IMR-90 (cell line): ENCODE measurements at regions not wholly inside any gene's neighbourhood (a gene's known extent, or its start where the extent isn't known, plus 50 kb on each side); places are given as distances from the start of the nearest gene placed in this dataset.

ENCODE experiments used
- ATAC-seq: fragments of 200-7000 bp; cut with Tn5 transposase; 2 replicates; pipeline ENCODE4 v1.9.1; 2020; ENCODE audit warnings: low read depth, mild to moderate bottlenecking, moderate library complexity
- BruUV-seq: library from RNA; stranded (reverse); fragments of 400-500 nt; replicated peaks from 2 replicates; lab custom pipeline; 2021; lab: Mats Ljungman, UMichigan
- CTCF ChIA-PET: fragments of 300-600 bp; formaldehyde crosslinking; extraction: SDS; loops from one replicate; lab custom pipeline; 2021; ENCODE audit warnings: antibody characterized with exemption; lab: Yijun Ruan, JAX
- POLR2A ChIA-PET: fragments of 300-600 bp; sonication (Branson Sonifier 250); formaldehyde crosslinking; loops from one replicate; lab custom pipeline; 2022; ENCODE audit warnings: antibody characterized with exemption; ENCODE audit not compliant: unreplicated experiment; lab: Charles Lee
- DNase-seq: peaks from one replicate; pipeline ENCODE4 v3.0.0; 2013
- H2AFZ ChIP-seq: replicated peaks from 2 replicates; pipeline ENCODE3; 2013; ENCODE audit warnings: low read length, mild to moderate bottlenecking; ENCODE audit not compliant: poor library complexity
- H2AK5ac ChIP-seq: 2 replicates; pipeline ENCODE4 v1.6.1; 2013; ENCODE audit warnings: low read depth, low read length, inconsistent platforms
- H2AK9ac ChIP-seq: replicated peaks from 2 replicates; pipeline ENCODE3; 2013; ENCODE audit warnings: mild to moderate bottlenecking, low read depth, low read length, moderate library complexity; ENCODE audit not compliant: poor library complexity
- H2BK120ac ChIP-seq: 2 replicates; pipeline ENCODE4 v1.6.1; 2013; ENCODE audit warnings: low read depth, low read length, inconsistent platforms
- H2BK15ac ChIP-seq: 3 replicates; pipeline ENCODE4 v1.6.1; 2013; ENCODE audit warnings: low read depth, low read length, inconsistent platforms
- H2BK20ac ChIP-seq: 2 replicates; pipeline ENCODE4 v1.6.1; 2013; ENCODE audit warnings: low read depth, mild to moderate bottlenecking, inconsistent platforms, low read length, moderate library complexity
- H2BK5ac ChIP-seq: 2 replicates; pipeline ENCODE4 v1.6.1; 2013; ENCODE audit warnings: mild to moderate bottlenecking, low read depth, low read length, inconsistent platforms; ENCODE audit not compliant: poor library complexity, severe bottlenecking
- H3K14ac ChIP-seq: replicated peaks from 2 replicates; pipeline ENCODE4 v1.6.1; 2013; ENCODE audit warnings: low read depth, low read length, inconsistent platforms
- H3K18ac ChIP-seq: 2 replicates; pipeline ENCODE4 v1.6.1; 2013; ENCODE audit warnings: low read depth, low read length, control low read depth
- H3K23ac ChIP-seq: 2 replicates; pipeline ENCODE4 v1.6.1; 2013; ENCODE audit warnings: low read depth, low read length, inconsistent platforms
- H3K27ac ChIP-seq: 2 replicates; pipeline ENCODE4 v1.5.1; 2013; ENCODE audit warnings: mild to moderate bottlenecking, control low read depth, low read length; ENCODE audit not compliant: insufficient read depth
- H3K27me3 ChIP-seq: 2 replicates; pipeline ENCODE4 v1.6.1; 2013; ENCODE audit warnings: low read length; ENCODE audit not compliant: control insufficient read depth, insufficient read depth
- H3K36me3 ChIP-seq: 2 replicates; pipeline ENCODE4 v1.6.1; 2013; ENCODE audit warnings: low read length, mixed read lengths; ENCODE audit not compliant: control insufficient read depth, insufficient read depth
- H3K4ac ChIP-seq: 2 replicates; pipeline ENCODE4 v1.6.1; 2013; ENCODE audit warnings: low read depth, low read length, inconsistent platforms
- H3K4me1 ChIP-seq: 2 replicates; pipeline ENCODE4 v1.6.1; 2013; ENCODE audit warnings: low read length, mixed read lengths; ENCODE audit not compliant: control insufficient read depth, insufficient read depth
- H3K4me2 ChIP-seq: 2 replicates; pipeline ENCODE4 v1.6.1; 2013; ENCODE audit warnings: low read depth, mild to moderate bottlenecking, control low read depth, low read length, moderate library complexity
- H3K4me3 ChIP-seq: 2 replicates; pipeline ENCODE4 v1.5.1; 2013; ENCODE audit warnings: low read depth, mild to moderate bottlenecking, control low read depth, low read length, moderate library complexity; ENCODE audit not compliant: insufficient read depth
- H3K56ac ChIP-seq: 2 replicates; pipeline ENCODE4 v1.6.1; 2013; ENCODE audit warnings: low read length, inconsistent platforms; ENCODE audit not compliant: insufficient read depth; ENCODE audit errors: extremely low read depth
- H3K79me1 ChIP-seq, 2 experiments: 2 replicates each; pipeline ENCODE4 v1.6.1; 2013; ENCODE audit warnings: low read length in 2 of 2, inconsistent platforms in 1 of 2, low read depth in 1 of 2
- H3K9ac ChIP-seq: 2 replicates; pipeline ENCODE4 v1.6.1; 2013; ENCODE audit warnings: low read depth, low read length, control low read depth
- H3K9me1 ChIP-seq: 2 replicates; pipeline ENCODE4 v1.6.1; 2013; ENCODE audit warnings: low read length, inconsistent platforms; ENCODE audit not compliant: insufficient read depth
- H3K9me3 ChIP-seq: 2 replicates; pipeline ENCODE4 v1.6.1; 2013; ENCODE audit warnings: low read length; ENCODE audit not compliant: control insufficient read depth, insufficient read depth
- H4K20me1 ChIP-seq: 2 replicates; pipeline ENCODE4 v1.6.1; 2013; ENCODE audit warnings: low read length, inconsistent platforms; ENCODE audit not compliant: insufficient read depth
- H4K5ac ChIP-seq: 2 replicates; pipeline ENCODE4 v1.6.1; 2013; ENCODE audit warnings: mild to moderate bottlenecking, low read depth, low read length, control low read depth
- H4K8ac ChIP-seq, 2 experiments: 2 replicates each; pipeline ENCODE4 v1.6.1; 2013; ENCODE audit warnings: low read depth in 2 of 2, low read length in 2 of 2, control low read depth in 1 of 2, inconsistent platforms in 1 of 2
- H4K91ac ChIP-seq: 2 replicates; pipeline ENCODE4 v1.6.1; 2013; ENCODE audit warnings: low read depth, low read length, inconsistent platforms; ENCODE audit not compliant: insufficient read depth
- RFX5 ChIP-seq: IDR thresholded peaks from 2 replicates; pipeline ENCODE4 v1.8.0; 2012; ENCODE audit warnings: low read depth, mild to moderate bottlenecking, low read length, moderate library complexity
- WGBS, 2 experiments: methylation state at CpG; one replicate each; pipeline versions ENCODE4 v1.1.5 to v1.1.7; 2013; ENCODE audit warnings: missing lambda C conversion rate in 2 of 2; ENCODE audit not compliant: insufficient read length in 1 of 2; ENCODE audit errors: extremely low coverage in 2 of 2; 5-methylcytosine and 5-hydroxymethylcytosine counted together
- dilution Hi-C: fragments of 300-500 bp; cut with HindIII; formaldehyde crosslinking; loops from one replicate; pipeline ENCODE4 v1.14.3; 2018; ENCODE audit warnings: low sequenced_read_pairs; ENCODE audit not compliant: unreplicated experiment
- in situ Hi-C: fragments of 300-500 bp; cut with MboI; formaldehyde crosslinking; loops from 3 replicates; pipeline ENCODE4 v1.14.3; 2019; ENCODE audit warnings: low sequenced_read_pairs, inconsistent platforms, mixed read lengths
- intact Hi-C: fragments of 100-400 bp; cut with micrococcal nuclease; formaldehyde crosslinking; loops from 2 replicates; pipeline ENCODE4 v1.10.0; 2022

DNA sequence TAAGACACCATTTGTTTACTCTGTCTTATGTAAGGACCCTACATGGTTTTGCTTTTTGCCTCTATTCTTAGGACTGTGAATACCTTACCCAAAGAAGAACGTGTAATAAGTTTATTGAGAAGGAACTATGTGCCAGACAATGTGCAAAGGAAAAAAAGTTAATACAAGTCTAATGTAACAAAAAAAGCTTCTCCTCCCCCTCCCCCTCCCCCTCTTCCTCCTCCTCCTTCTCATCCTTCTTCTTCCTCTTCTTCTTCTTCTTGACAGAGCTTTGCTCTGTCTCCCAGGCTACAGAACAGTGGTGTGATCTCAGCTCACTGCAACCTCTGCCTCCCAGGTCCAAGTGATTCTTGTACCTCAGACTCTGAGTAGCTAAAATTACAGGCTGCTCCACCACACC is 50.9 kb upstream of the MITF start:
- no peak overlapping the region for H4K8ac ChIP-seq
- H3K36me3 ChIP-seq: no peaks in the 10 kb centered on the region
- no peak overlapping the region for H2BK20ac ChIP-seq
- H3K18ac ChIP-seq: no peak overlapping the region
- H3K79me1 ChIP-seq: no peaks in the 10 kb centered on the region
- ATAC-seq (no peak), DNase-seq (no peak)
- no TSS peak for BruUV-seq
- H4K20me1 ChIP-seq: no peaks in the 10 kb centered on the region
- H3K27me3 ChIP-seq: peaks cover 6% of the 10 kb centered on the region
- no peak overlapping the region for H3K23ac ChIP-seq
- H3K9ac ChIP-seq: no peak overlapping the region
- CTCF ChIA-PET: no interaction called here
- H3K4me3 ChIP-seq: no peak overlapping the region
- no peak overlapping the region for H4K91ac ChIP-seq
- no peak overlapping the region for H3K27ac ChIP-seq
- H2AK5ac ChIP-seq: no peak overlapping the region
- no peak overlapping the region for H3K4ac ChIP-seq
- in situ Hi-C loops (no loop called here), dilution Hi-C loops (loop anchor here (25.0 kb wide), 1 partner anchor 249 kb away; no protein-coding TSS in a partner anchor), intact Hi-C loops (no loop called here)
- H3K14ac ChIP-seq: no peak overlapping the region
- no peak overlapping the region for H3K4me2 ChIP-seq
- no peaks in the 10 kb centered on the region for H3K9me3 ChIP-seq
- peaks cover 7% of the 10 kb centered on the region; the same call in 1 of the 2 replicates for H3K9me1 ChIP-seq
- POLR2A ChIA-PET: no interaction called here
- no peak for TF ChIP-seq RFX5
- no peak overlapping the region for H3K56ac ChIP-seq
- no peak overlapping the region for H2AK9ac ChIP-seq
- no peak overlapping the region for H2AFZ ChIP-seq
- H2BK120ac ChIP-seq: no peak overlapping the region
- no CpG with 5 or more reads among the region's 1 CpG for WGBS, 2 experiments
- no peak overlapping the region for H2BK5ac ChIP-seq
- no peak overlapping the region for H2BK15ac ChIP-seq
- H3K4me1 ChIP-seq: peaks cover 7% of the 10 kb centered on the region
- H4K5ac ChIP-seq: no peak overlapping the region
